GM18505 (cell line): ENCODE measurements at regions not wholly inside any gene's neighbourhood (a gene's known extent, or its start where the extent isn't known, plus 50 kb on each side); places are given as distances from the start of the nearest gene placed in this dataset.

ENCODE experiments used
- ATAC-seq: cut with Tn5 transposase; IDR thresholded peaks from one replicate; pipeline ENCODE4 v1.9.1; 2021; ENCODE audit not compliant: unreplicated experiment
- POLR2A ChIP-seq: IDR thresholded peaks from 4 replicates; pipeline ENCODE4 v1.6.1; 2011; ENCODE audit warnings: borderline replicate concordance; ENCODE audit not compliant: insufficient read depth, insufficient read length; ENCODE audit errors: extremely low read depth

- TF ChIP-seq POLR2A: no peak
- ATAC-seq: no peak
These were observed 264.8 kb downstream of the TXNL1 start for GRCh38 chr18:56373601-56374000.

GRCh38 chr18:56368066-56368465 lies 270.3 kb downstream of the TXNL1 start:
- no peak for TF ChIP-seq POLR2A
- ATAC-seq: no peak

- TF ChIP-seq POLR2A: no peak
- ATAC-seq: no peak
These were observed 279.6 kb downstream of the TXNL1 start for GRCh38 chr18:56358608-56359280.

- ATAC-seq: no peak
- TF ChIP-seq POLR2A: no peak
These were observed 284.6 kb downstream of the TXNL1 start for GRCh38 chr18:56353663-56354260.

- no peak for TF ChIP-seq POLR2A
- ATAC-seq: no peak
These were observed 286.4 kb downstream of the TXNL1 start for GRCh38 chr18:56351911-56352500.

- TF ChIP-seq POLR2A: no peak
- ATAC-seq: no peak
These were observed 300.9 kb downstream of the TXNL1 start for GRCh38 chr18:56337507-56337906.

- no peak for TF ChIP-seq POLR2A
- ATAC-seq: no peak
These were observed 304.6 kb downstream of the TXNL1 start for GRCh38 chr18:56333839-56334238.

GRCh38 chr18:56333146-56333545 lies 305.2 kb downstream of the TXNL1 start:
- no peak for ATAC-seq
- no peak for TF ChIP-seq POLR2A

GRCh38 chr18:56332371-56332770 lies 306.0 kb downstream of the TXNL1 start:
- ATAC-seq: no peak
- no peak for TF ChIP-seq POLR2A

GRCh38 chr18:56330366-56331110 lies 307.9 kb downstream of the TXNL1 start:
- TF ChIP-seq POLR2A: no peak
- ATAC-seq: no peak

GRCh38 chr18:56329536-56329935 lies 308.9 kb downstream of the TXNL1 start:
- no peak for ATAC-seq
- TF ChIP-seq POLR2A: no peak

- no peak for ATAC-seq
- TF ChIP-seq POLR2A: no peak
These were observed 311.1 kb downstream of the TXNL1 start for GRCh38 chr18:56327191-56327885.
